Mucosa of gallbladder (tissue), 1 donor: ENCODE measurements at regions not wholly inside any gene's neighbourhood (a gene's known extent, or its start where the extent isn't known, plus 50 kb on each side); places are given as distances from the start of the nearest gene placed in this dataset.
A peak's percentile ranks its signal among the peaks of the same experiment; 100 is the strongest.

Experiments
- DNase-seq: peaks from one replicate; pipeline ENCODE4 v3.0.0-alpha.2; 2020; ENCODE audit warnings: low spot score
- donor health status: DM: no; HTN: no; CAD: no.

GRCh38 chr9:107064378-107064777, 201.4 kb downstream of the ZNF462 start:
- no peak for DNase-seq

GRCh38 chr9:107065549-107065948, 202.6 kb downstream of the ZNF462 start:
- DNase-seq, result peak; percentile 31

GRCh38 chr9:107067739-107068416, 204.9 kb downstream of the ZNF462 start:
- peak; percentile 55 for DNase-seq

- peak; percentile 20 for DNase-seq
Observed at GRCh38 chr9:107068581-107068980, 205.6 kb downstream of the ZNF462 start.

- DNase-seq, result no peak
Observed at GRCh38 chr9:107070586-107070985, 207.6 kb downstream of the ZNF462 start.

GRCh38 chr9:107078061-107078460, 205.0 kb upstream of the RAD23B start:
- DNase-seq, result no peak

- no peak for DNase-seq
Observed at GRCh38 chr9:107079589-107079988, 203.5 kb upstream of the RAD23B start.

GRCh38 chr9:107080130-107080529, 202.9 kb upstream of the RAD23B start:
- DNase-seq, result no peak

- DNase-seq, result no peak
Observed at GRCh38 chr9:107086460-107086859, 196.6 kb upstream of the RAD23B start.

- DNase-seq, result no peak
Observed at GRCh38 chr9:107087222-107087621, 195.9 kb upstream of the RAD23B start.

GRCh38 chr9:107090218-107090617, 192.9 kb upstream of the RAD23B start:
- no peak for DNase-seq

- no peak for DNase-seq
Observed at GRCh38 chr9:107093365-107094060, 189.6 kb upstream of the RAD23B start.

- no peak for DNase-seq
Observed at GRCh38 chr9:107094370-107094769, 188.7 kb upstream of the RAD23B start.

GRCh38 chr9:107100591-107100990, 182.5 kb upstream of the RAD23B start:
- DNase-seq, result no peak

GRCh38 chr9:107102011-107102410, 181.1 kb upstream of the RAD23B start:
- DNase-seq, result no peak

- no peak for DNase-seq
Observed at GRCh38 chr9:107103621-107104020, 179.5 kb upstream of the RAD23B start.

GRCh38 chr9:107105784-107106183, 177.3 kb upstream of the RAD23B start:
- no peak for DNase-seq

- DNase-seq, result no peak
Observed at GRCh38 chr9:107106416-107106815, 176.7 kb upstream of the RAD23B start.

GRCh38 chr9:107108342-107109130, 174.5 kb upstream of the RAD23B start:
- no peak for DNase-seq

- DNase-seq, result no peak
Observed at GRCh38 chr9:107109324-107109723, 173.8 kb upstream of the RAD23B start.

- DNase-seq, result no peak
Observed at GRCh38 chr9:107110153-107110552, 172.9 kb upstream of the RAD23B start.

GRCh38 chr9:107112707-107113243, 170.3 kb upstream of the RAD23B start:
- no peak for DNase-seq
